ENCODE measurements at regions not wholly inside any gene's neighbourhood (a gene's known extent, or its start where the extent isn't known, plus 50 kb on each side); places are given as distances from the start of the nearest gene placed in this dataset.

DNA sequence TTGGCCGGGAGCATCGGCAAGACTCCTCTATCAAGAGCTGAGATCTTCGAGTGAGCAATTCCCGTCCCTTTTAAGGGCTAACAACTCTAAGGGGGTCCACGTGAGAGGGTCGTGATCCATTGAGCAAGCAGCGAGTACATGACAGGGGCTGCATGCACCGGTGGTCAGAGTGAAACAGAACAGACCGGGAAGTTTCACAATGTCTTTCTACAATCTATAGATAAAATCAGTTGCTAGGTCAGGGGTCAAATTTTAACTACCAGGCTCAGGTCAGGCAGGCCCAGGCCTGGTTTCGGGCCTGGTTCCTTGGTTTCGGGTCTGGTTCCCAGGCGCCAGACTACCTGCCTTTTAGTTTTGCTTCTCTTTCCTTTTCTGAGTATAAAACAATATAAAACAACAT, 160.1 kb downstream of the PTCHD1 start:
- TF ChIP-seq, protein P1, sequence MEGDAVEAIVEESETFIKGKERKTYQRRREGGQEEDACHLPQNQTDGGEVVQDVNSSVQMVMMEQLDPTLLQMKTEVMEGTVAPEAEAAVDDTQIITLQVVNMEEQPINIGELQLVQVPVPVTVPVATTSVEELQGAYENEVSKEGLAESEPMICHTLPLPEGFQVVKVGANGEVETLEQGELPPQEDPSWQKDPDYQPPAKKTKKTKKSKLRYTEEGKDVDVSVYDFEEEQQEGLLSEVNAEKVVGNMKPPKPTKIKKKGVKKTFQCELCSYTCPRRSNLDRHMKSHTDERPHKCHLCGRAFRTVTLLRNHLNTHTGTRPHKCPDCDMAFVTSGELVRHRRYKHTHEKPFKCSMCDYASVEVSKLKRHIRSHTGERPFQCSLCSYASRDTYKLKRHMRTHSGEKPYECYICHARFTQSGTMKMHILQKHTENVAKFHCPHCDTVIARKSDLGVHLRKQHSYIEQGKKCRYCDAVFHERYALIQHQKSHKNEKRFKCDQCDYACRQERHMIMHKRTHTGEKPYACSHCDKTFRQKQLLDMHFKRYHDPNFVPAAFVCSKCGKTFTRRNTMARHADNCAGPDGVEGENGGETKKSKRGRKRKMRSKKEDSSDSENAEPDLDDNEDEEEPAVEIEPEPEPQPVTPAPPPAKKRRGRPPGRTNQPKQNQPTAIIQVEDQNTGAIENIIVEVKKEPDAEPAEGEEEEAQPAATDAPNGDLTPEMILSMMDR (conservative IDR thresholded peaks at IDR 0.05; ENCODE audit: low read depth in 2 of 2): no peak
- TF ChIP-seq EZH2 (IDR thresholded peaks at IDR 0.05; ENCODE audit: low read depth, unreplicated experiment) (no peak), STAT1 (IDR thresholded peaks at IDR 0.05; ENCODE audit: unreplicated experiment) (no peak), ZNF114 (CRISPR knock-in tag; IDR thresholded peaks at IDR 0.05) (no peak), CREB1 (CRISPR knock-in tag; IDR thresholded peaks at IDR 0.05; ENCODE audit: low read depth) (no peak), NANOG (IDR thresholded peaks at IDR 0.05; ENCODE audit: borderline replicate concordance) (no peak)
- TF ChIP-seq, protein P2, sequence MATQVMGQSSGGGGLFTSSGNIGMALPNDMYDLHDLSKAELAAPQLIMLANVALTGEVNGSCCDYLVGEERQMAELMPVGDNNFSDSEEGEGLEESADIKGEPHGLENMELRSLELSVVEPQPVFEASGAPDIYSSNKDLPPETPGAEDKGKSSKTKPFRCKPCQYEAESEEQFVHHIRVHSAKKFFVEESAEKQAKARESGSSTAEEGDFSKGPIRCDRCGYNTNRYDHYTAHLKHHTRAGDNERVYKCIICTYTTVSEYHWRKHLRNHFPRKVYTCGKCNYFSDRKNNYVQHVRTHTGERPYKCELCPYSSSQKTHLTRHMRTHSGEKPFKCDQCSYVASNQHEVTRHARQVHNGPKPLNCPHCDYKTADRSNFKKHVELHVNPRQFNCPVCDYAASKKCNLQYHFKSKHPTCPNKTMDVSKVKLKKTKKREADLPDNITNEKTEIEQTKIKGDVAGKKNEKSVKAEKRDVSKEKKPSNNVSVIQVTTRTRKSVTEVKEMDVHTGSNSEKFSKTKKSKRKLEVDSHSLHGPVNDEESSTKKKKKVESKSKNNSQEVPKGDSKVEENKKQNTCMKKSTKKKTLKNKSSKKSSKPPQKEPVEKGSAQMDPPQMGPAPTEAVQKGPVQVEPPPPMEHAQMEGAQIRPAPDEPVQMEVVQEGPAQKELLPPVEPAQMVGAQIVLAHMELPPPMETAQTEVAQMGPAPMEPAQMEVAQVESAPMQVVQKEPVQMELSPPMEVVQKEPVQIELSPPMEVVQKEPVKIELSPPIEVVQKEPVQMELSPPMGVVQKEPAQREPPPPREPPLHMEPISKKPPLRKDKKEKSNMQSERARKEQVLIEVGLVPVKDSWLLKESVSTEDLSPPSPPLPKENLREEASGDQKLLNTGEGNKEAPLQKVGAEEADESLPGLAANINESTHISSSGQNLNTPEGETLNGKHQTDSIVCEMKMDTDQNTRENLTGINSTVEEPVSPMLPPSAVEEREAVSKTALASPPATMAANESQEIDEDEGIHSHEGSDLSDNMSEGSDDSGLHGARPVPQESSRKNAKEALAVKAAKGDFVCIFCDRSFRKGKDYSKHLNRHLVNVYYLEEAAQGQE (IDR thresholded peaks at IDR 0.05; ENCODE audit: unreplicated experiment): no peak
